Glomerular endothelial cell (primary cell): ENCODE measurements at regions not wholly inside any gene's neighbourhood (a gene's known extent, or its start where the extent isn't known, plus 50 kb on each side); places are given as distances from the start of the nearest gene placed in this dataset.
"Not testable (repeated sequence)": the region's sequence is repeated elsewhere in the genome, so short reads cannot be mapped to it uniquely, and the experiment has no call there.

Experiments
- DNase-seq: peaks from one replicate; pipeline ENCODE4 v3.0.0-alpha.2; 2011; ENCODE audit warnings: low read depth, low spot score; ENCODE audit errors: extremely low read depth

DNA sequence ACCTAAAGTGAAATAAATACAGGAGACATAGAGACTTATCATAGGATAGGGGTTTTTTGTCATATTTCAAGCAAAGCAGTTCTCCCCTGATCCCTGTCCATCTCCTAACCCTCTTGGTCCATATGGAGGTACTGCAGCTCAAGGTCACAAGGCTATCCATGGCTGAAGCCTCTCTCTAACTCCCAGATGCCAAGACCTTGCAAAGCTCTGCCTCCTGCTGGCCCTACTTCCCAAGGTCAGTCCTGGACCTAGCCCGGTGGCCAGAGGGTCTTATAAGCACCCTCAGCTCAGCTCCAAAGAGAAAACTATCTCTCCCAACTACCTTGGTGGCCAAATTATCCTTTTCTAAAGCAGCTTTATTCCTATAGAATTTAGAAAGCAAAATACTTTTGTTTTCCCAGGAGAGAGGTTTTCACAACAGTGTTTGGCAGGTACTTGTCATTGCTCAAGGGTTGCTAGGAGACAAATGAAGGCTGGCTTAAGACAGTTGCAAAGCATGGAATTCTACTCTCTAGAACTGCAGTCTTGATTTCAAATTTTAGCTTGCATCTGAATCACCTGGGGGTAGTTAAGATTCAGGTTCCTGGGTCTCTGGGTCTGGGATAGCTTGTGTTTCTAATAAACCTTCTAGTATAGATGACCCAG lies 121.5 kb downstream of the XCL2 start:
- no peak for DNase-seq

DNA sequence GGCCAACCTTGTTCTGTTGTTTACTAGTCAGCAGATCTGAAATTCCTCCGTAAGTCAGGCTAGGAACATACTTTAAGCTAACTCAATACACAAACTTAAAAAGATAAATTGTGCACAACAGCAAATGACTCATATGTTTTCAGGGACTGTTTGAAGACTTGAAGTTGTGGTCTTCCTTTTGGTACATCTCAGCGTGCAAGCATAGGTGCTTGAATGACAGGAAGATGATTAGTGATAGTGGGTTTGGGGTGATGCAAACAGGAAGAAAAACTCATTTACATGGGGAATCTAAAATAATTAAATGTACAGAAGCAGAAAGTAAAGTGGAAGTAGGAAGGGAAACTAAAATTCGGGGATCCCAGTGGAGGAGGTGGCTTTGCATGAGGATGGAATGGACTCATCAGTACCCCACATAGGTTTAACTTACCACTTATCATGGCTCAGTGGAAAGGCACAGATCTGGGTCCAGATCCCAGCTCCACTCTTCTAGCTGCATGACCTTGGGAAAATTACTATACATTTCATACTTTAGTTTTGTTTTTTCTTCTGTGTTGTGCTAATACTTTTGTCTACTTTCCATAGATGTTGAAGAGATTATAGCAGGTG lies 122.3 kb downstream of the XCL2 start:
- DNase-seq: no peak

DNA sequence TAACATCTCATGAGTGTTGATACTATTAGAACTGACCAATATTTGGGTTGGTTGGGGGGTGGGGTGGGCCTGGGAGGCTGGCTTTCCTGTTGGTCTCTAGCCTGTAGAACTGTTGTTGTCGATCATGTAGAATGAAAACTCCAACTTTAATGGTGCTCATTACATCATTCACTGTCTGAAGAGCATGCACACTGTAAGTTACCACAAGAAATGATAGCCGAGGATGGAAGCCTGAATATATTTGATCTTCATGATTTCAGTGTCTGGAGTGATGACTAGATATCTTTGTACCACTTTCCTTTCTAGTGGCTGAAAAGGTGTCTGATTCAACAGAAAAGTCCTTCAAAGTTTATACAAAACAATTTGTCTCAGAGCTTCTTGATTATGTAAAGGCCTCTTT lies 123.6 kb downstream of the XCL2 start:
- DNase-seq: no peak

DNA sequence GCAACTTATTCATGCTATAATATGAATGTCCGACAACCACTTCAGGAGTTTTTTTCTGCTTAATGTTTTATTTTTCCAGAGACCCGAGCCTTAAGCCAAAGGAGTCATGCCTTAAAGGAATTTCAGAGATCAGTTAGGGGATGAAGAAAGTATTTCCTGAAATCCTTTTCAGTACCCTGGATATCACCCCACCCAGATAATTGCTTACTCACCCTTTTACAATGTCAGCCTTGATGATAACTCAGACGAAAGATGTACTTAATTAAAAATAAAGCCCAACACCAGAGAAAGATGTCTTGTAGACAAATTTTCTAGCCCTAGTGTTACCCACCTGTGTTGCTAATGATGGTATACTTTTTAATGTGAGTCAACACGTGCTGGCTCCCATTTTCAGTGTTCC lies 124.1 kb downstream of the XCL2 start:
- no peak for DNase-seq

DNA sequence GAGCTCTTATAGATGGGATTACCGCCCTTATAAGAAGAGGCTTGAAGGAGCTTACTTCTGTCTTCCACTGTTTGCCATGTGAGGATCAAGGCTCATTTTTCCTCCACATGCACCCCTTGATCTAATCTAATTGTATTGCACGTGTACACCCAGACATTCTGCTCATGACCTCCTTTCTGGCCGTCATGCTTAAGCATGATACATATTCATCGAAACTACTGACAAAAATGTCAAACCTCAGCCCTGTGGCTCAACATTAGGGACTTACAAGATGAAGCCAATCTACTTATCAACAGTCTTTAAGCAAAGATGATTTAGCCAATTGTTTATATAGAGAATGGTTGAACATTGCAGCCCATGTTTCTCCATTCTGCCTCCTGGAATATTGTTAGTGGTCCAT lies 127.6 kb downstream of the XCL2 start:
- no peak for DNase-seq

DNA sequence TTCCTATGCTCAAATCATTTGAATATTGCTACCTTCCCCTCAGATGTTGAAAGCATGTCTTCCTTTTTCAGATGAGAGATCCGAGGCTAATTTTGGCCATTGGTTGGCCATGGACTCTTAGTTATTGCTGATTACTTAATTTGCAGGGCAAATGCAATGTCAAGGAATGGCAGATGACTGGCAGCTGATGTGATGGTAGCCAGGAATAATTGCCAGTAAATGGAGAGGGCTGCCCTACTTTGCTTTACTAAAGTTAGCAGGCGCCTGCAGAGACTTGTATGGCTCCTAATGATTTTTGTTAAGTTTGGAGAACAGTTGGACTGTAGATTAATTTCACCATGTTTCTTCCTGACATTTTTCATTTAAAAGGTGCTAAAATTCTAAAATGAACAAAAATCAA lies 128.9 kb downstream of the XCL2 start:
- no peak for DNase-seq

DNA sequence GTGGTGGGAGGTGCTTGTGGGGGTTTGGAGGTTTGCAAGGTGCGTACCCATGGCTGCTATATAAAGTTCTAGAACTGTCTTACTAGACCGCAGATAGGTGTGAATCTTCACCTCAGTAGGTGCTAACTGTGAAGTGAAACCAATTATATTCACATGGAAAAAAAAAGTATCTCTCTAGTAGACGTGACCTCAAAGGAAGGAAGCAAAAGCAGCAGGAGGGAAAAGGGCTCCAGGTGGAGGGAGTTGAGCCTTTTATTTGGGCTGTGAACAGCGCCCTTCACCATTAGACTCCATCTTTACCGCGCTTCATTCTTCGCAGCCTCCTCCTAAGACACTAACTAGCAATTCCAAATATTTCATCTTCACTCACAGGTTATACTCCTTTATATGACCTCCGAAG lies 129.8 kb downstream of the TBX19 start:
- DNase-seq: no peak

DNA sequence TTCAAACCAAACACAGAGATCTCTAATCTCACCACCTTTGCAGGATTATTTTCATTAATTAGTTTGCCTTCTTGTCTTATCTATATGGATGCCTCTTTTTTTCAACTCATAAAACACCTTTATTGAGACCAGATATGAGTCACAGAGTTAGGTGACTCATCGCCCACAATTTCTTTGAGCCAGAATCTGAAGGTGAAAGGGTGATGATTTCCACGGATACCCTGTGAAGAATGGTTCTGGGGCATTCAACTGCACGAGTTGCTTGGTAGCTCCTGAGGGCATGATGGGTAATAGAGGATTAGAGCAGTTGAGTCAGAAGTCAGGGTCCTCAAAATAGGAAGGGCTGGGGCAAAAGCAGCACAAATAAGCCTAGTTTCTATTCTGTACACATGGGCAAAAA lies 128.2 kb downstream of the TBX19 start:
- DNase-seq: no peak

DNA sequence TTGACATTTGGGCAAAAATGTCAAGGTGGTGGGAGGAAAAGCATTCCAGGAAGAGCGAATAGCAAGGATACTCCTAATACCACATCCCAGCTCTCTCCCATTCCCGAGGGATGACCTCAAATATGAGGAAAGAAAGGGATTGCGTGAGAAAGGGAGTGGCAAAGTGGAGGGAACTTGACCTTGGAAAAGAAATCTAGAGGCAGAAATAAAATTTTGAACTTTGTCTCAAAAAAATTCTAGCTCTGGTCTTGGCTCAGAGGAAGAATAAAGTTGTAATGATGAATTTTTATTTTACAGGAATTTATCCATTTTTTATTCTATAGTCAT lies 127.8 kb downstream of the TBX19 start:
- no peak for DNase-seq

DNA sequence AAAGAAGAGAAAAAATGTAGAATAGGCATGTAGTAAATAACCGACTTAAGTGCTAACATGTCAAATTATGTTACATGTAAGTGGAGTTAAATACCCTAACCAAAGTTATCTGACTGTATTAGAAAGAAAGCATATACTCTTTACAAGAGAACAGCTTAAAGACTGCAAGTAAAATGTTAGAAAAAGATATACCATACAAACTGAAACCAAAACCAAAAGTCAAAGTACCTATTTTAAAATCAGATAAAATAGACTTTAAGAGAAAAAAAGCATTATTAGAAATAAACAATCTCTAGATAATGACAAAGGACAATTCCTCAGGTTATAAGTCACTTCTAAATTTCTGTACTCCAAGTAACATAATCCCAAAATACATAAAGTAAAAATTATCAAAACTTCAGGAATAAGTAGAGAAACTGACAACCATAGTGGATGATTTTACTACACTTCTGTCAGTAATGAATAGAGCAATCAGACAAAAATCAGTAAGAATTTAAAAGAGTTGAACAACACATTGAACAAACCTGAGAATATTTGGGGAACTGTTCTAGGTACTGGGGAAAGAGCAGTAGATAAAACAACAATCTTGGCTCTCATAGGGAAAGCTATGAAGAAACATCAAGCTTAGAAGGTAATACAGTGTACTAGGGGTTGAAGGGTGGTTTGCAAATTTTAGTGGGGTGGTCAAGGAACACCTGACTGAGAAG lies 127.3 kb downstream of the TBX19 start:
- no peak for DNase-seq

DNA sequence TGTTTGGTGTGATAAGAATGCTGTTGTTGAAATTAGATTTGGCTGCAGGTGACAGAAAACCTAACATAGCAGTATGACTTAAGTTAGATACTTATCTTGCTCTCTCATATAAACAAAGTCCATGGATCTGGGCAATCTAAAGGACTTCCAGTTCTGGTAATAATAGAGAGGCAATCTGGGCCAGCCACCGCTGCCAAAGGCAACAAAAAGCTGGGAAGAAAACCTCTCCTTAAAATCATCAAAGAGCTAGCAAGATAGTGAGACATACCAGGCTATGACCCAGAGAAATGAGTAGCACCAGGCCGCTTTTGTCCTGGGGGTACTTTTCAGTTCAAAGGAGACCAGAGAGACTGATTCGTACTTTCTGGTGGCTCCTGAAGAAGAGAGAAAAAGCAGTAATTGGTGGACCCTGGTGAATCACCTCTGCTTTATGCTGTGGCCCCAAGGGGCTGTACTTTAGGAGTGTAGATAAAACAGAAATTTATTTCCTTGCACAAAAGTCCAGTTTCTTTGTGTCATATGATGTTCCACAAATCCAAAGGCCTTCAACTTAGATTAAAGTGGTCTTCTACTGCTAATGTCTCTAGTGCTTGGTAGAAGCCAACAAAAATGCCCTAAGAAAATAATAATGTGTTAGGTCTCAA lies 125.4 kb downstream of the TBX19 start:
- DNase-seq: no peak

DNA sequence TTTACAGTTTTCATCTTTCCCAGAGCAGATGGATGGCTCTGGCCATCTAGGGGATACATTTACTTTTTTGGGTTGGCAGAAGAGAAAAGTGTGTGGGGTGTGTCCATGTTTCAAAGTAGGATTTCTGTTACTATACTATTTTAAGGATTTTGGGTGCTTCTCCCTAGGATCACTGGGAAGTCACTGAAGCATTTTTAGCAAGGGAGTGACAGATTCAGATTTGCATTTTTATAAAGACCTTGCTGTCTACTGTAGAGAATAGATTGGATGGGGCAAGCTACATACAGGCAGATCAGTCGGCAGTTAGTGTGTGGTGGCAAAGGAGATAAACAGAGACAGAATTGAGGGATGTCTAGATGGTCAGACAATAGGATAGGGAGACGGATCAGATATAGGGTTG lies 122.5 kb downstream of the TBX19 start:
- DNase-seq: no peak

DNA sequence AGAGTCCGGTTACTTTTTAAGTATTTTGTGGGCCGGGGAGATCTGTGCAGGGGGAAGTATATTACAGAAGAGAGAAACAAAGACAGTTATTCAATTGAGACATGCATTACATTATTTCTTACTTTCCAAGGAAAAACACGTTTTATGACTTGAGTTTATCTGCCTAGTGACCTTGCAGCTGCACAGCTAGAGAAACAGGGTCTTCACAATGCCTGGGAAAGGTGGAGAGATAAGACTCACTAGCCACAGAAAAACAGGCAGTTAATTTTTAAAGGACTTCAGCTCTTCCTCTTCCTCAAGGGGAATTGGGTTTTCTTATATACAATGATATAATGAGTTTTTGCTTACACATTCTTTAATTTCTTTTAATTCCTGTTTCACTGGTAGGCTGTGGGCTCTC lies 121.8 kb downstream of the TBX19 start:
- not testable (repeated sequence) for DNase-seq

DNA sequence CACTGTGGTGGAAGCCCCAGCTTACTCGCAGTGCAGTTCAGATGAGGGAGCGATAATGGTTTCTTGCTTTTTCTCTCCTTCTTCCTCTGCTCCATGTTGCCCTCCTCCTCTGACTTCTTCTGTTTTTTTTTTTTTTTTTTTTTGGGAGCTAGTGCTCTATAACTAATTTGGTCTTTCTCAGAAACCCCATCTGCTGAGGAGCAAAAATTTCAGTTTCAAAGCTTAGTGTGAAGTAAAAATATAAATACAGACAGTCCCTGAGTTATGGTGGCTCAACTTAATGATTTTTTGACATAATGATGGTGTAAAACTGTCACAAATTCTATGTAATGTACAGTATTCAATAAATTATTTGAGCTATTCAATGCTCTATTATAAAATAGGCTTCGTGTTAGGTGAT lies 120.7 kb downstream of the TBX19 start:
- no peak for DNase-seq

DNA sequence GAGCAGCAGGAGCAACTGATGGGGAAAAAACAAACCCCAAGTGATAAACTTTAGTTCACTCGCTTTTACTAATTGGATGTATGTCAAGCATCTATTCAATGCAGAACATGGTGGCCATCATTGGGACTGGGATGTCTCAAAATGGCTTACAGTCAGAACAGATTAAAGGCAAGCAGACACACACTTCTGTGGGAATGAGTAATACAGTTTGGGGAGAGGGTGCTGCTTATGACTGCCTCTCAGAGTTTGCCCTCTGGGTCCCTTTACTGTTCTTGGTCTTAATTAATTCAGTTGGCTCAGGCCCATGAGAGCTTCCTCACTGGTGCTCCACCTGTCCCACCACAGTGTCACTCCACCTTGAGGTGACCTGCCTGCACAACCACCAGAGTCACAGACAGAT lies 119.5 kb downstream of the TBX19 start:
- no peak for DNase-seq

DNA sequence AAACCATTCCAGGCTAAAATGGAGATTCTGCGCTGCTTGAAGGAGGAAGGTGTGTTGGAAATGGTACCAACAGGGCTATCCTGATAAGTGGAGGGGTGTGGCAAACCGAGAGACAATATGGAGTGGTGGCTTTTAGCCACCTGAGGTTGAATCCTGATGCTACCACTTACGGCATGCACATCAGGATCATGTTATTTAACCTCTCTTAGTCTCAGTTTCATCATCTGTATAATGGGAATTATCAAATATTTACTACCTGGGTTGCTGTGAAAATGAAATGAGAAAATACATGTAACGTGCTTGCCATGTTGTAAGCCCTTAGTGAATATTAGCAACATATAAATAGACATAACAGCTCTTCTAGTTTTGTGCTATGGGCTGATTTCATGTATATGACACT lies 117.1 kb downstream of the TBX19 start:
- no peak for DNase-seq

DNA sequence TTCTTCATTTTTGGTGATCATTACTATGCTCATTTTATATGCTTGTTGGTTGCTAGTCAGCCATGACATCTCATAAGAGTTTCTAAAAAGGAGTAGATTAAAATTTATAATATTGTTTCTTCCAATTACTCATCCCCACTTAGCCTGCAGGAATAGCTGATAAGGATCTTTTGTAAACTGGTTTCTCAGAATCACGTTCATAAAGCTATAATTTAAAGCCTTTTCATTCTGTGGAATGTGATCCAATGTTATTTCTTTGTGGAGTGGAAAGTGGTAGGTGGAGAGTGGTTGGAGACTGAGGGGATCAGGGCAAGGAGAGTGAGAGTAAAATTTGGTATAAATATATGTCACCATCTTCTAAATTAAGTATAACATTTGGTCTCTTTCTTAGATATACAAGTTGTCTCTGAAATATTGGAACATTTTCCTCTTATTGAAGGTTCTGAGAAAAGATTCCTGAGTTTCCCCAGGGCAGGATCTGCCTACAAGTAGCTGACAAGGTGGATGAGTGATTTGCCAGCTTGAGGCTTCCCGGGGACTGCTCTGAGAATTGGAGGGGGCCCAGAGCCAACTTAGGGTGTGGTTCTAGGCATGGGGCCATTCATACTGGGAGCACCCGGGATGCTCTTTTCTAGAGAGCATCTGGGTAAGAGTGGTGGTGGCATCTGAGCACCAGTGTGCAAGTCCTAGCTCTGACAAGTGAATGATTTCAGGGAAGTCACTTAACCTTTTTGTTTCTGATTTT lies 116.4 kb downstream of the TBX19 start:
- DNase-seq: no peak

DNA sequence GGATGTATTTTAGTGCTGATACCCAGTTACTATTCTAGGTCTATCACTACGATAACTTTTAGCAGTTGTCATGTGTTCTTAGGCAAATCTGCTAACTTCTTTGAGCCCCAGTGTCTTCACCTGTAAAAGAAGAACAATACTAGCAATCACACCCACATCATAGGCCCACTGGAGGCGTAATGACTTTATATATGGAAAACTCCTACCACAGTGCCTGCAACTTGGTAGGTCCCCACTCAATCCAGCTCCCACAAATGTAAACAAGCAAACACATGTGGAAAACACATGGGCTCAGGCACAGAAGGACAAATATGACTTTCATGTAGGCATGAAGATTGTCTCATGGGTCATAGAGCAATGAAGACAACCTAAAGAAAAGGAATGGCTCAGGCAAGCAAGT lies 115.8 kb downstream of the TBX19 start:
- no peak for DNase-seq

DNA sequence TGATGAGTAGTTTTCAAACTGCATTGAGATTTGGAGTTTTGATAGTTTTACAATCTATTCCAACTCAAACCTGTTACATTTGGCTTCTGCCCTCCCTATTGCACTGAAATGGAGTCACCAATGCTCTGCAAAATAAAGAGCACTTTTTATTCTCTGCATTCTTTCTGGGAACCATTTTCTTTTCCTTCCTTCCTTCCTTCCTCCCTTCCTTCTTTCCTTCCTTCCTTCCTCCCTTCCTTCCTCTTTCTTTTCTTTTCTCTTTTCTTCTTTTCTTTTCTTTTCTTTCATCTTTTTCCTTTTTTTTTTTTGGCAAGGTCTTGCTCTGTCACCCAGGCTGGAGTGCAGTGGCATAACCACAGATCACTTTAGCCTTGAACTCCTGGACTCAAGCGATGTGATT lies 114.2 kb downstream of the TBX19 start:
- no peak for DNase-seq

DNA sequence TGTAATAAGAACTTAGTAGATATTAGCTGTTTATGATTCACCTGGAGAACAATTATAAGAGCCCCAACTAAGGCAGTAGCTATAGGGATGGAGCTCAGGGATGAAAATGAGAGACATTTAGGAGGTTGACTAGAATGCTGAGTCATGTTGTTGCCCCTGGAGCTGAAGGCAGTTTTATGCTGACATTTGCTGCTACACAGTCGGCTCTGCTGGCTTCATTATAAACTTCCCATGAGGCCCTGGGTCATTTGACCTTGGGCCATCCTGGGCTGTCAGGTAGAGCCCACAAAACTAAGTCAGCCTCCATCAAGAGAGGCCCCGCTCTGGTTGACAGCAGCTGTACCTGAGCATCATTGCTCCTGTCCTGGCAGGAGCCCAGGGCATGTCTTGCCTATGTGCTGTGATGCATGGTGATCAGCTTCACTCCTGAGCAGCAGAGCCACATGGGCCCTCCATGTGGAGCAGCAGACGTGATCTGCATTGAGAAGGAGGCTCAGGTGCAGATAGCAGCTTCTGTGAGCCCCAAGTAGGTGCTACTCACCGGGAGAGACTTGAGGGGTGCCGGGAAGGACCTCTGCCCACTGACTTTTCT lies 112.4 kb downstream of the TBX19 start:
- DNase-seq: no peak
